ENCODE measurements at regions not wholly inside any gene's neighbourhood (a gene's known extent, or its start where the extent isn't known, plus 50 kb on each side); places are given as distances from the start of the nearest gene placed in this dataset.

DNA sequence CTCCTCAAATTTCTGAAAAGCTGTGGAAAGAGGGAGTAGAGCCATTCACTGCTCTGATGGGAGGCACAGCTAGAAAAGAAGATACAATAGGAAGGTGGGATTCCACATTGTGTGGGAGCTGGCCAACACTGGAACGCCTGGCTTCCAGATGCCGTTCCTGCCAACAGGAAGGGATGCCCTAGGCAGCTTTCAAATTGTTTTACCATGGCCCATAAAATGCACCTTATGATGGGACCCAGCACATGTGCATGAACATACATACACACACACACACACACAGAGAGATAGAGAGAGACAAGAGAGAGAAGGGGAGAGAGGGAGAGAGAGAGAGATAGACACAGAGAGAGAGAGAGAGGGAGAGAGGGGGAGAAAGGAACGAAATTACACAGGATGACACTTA lies 86.1 kb upstream of the BZW1 start:
- TF ChIP-seq, protein P1, sequence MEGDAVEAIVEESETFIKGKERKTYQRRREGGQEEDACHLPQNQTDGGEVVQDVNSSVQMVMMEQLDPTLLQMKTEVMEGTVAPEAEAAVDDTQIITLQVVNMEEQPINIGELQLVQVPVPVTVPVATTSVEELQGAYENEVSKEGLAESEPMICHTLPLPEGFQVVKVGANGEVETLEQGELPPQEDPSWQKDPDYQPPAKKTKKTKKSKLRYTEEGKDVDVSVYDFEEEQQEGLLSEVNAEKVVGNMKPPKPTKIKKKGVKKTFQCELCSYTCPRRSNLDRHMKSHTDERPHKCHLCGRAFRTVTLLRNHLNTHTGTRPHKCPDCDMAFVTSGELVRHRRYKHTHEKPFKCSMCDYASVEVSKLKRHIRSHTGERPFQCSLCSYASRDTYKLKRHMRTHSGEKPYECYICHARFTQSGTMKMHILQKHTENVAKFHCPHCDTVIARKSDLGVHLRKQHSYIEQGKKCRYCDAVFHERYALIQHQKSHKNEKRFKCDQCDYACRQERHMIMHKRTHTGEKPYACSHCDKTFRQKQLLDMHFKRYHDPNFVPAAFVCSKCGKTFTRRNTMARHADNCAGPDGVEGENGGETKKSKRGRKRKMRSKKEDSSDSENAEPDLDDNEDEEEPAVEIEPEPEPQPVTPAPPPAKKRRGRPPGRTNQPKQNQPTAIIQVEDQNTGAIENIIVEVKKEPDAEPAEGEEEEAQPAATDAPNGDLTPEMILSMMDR (conservative IDR thresholded peaks at IDR 0.05; ENCODE audit: low read depth, low read length) = no peak
- no peak overlapping the region for H3K4me3 ChIP-seq (ENCODE audit: low read depth, low read length)
- no peak for DNase-seq (ENCODE audit: low read depth)

DNA sequence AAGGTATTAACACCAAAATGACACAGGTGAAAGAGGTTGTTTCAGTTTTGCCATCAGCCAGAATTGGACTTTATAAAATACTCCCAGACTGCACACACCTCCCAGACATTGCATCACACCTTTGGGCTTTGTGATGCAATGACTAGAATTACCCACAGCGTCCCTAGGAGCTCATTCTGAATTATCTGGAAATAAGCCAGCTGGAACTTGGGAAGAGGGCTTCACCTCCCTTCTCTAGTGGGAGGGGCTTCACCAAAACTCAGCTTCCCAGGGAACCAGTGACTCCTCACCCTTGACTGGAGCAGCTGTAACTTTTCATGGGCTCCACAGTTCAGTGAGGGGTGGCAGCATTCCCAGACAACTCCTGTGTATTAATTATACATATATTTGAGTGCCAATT lies 83.1 kb upstream of the BZW1 start:
- H3K4me3 ChIP-seq (ENCODE audit: low read depth, low read length) = no peak overlapping the region
- DNase-seq (ENCODE audit: low read depth) = no peak
- TF ChIP-seq, protein P1 (conservative IDR thresholded peaks at IDR 0.05; ENCODE audit: low read depth, low read length) = no peak

DNA sequence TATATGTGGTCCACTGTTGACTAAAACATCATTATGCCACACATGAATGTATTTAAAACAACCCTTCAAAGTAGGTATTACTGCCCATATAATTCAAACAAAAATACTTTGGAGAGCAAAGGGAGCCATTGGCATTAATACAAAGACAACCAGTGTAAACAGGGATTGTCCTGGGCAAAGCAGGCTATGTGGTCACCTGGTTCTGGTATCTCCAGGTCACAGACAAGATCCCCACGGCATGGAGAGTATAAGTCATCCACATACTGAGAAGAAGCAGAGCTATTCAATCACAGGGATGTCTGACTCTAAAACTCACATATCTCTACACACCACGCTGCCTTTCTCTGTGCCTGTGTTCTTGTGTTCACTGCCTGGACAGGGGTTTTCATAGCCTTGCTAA lies 81.4 kb upstream of the BZW1 start:
- no peak overlapping the region for H3K4me3 ChIP-seq (ENCODE audit: low read depth, low read length)
- TF ChIP-seq, protein P1 (conservative IDR thresholded peaks at IDR 0.05; ENCODE audit: low read depth, low read length) = no peak
- no peak for DNase-seq (ENCODE audit: low read depth)

DNA sequence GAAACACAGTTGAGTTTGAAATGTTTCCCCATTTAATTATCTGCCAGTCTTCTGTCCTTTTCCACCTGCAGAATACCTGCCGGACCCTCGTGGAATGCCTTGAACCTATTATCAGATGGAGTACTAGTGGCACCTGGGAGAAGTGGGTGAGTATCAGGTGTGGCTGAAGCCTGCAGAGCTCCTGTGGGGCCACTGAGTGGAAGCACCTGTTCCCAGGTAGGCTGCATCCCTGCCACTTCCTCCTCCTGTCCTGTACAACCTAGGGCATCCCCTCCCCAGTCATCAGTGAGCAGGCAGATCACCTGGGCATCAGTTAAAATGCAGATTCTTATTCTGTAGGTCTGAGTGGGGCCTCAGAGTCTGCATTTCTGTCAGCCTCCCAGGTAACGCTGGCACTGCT lies 80.8 kb upstream of the BZW1 start:
- TF ChIP-seq, protein P1 (conservative IDR thresholded peaks at IDR 0.05; ENCODE audit: low read depth, low read length) = no peak
- H3K4me3 ChIP-seq (ENCODE audit: low read depth, low read length) = no peak overlapping the region
- no peak for DNase-seq (ENCODE audit: low read depth)

DNA sequence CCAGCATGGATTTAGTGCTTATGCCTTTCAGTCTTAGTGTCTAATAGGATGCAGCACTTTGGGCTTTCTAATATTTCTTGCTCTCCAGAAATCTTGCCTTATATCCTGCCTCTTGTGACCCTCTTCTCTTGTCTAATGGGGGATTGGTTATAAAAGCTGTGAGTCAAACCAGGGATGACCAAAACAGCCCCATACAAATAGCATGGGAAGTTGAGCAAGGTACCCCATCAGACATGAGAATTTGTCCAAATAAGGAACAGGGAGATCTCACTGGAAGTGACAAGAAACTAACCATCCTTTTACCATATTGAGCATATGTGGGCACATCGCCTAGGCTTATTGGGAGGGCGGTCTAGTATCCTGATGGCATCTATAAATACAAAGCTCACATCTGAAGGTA lies 78.8 kb upstream of the BZW1 start:
- TF ChIP-seq, protein P1 (conservative IDR thresholded peaks at IDR 0.05; ENCODE audit: low read depth, low read length) = no peak
- H3K4me3 ChIP-seq (ENCODE audit: low read depth, low read length) = no peak overlapping the region
- DNase-seq (ENCODE audit: low read depth) = no peak

DNA sequence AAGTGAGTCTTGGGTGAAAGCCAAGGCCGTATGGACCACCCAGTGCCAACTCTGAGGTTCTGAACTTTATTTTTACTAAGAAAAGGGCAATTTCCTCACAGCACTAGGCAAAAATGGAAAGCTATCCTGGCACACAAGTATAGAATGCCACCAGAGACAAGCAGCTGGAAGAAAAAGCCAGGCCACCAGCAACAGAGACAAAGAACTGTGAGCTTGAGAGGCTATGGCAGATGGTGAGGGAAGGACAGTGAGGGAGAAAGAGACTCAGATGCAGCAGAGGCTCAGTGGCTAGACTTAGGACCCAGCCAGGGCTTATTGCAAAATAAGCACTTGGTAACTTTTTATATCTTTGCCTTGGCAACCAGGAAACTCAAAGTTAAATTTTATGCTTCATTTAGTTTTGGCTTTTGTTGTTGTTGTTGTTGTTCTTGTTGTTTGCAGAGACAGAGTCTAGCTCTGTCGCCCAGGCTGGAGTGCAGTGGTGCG lies 78.0 kb upstream of the BZW1 start:
- no peak for DNase-seq (ENCODE audit: low read depth)
- no peak overlapping the region for H3K4me3 ChIP-seq (ENCODE audit: low read depth, low read length)
- TF ChIP-seq, protein P1 (conservative IDR thresholded peaks at IDR 0.05; ENCODE audit: low read depth, low read length) = no peak

DNA sequence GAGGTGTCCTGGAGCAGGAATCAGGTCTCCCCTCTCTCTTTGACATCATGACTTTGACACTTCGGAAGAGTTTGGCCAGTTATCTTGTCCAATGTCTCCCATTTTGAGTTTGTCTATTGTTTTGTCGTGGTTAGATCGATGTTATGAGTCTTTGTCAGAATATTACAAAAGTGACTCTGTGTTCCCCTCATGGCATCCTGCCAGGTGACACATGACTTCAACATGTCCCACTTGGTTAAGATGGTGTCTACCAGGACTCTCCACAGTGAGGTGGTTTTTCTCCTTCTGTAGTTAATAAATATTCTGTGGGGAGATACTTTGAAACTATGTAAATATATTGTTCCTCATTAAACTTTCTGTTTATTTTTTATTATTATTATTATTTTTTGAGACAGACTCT lies 76.6 kb upstream of the BZW1 start:
- TF ChIP-seq, protein P1 (conservative IDR thresholded peaks at IDR 0.05; ENCODE audit: low read depth, low read length) = no peak
- DNase-seq (ENCODE audit: low read depth) = no peak
- H3K4me3 ChIP-seq (ENCODE audit: low read depth, low read length) = no peak overlapping the region
